H1 (cell line): ENCODE measurements at regions not wholly inside any gene's neighbourhood (a gene's known extent, or its start where the extent isn't known, plus 50 kb on each side); places are given as distances from the start of the nearest gene placed in this dataset.

Experiments
- CTCF ChIA-PET: fragments of 300-600 bp; sonication (Branson Sonifier 250); formaldehyde crosslinking; loops from one replicate; lab custom pipeline; 2021; ENCODE audit not compliant: partially characterized antibody; lab: Charles Lee
- POLR2A ChIA-PET: fragments of 300-600 bp; sonication (Branson Sonifier 250); formaldehyde crosslinking; loops from one replicate; lab custom pipeline; 2021; ENCODE audit warnings: inconsistent platforms; ENCODE audit not compliant: partially characterized antibody; lab: Charles Lee
- DNase-seq, 2 experiments: peaks; one replicate each; pipeline versions ENCODE4 v3.0.0 to v3.0.0-alpha.2; 2010 to 2022; ENCODE audit warnings: low spot score in 2 of 2, low read depth in 1 of 2, mixed read lengths in 1 of 2
- FAIRE-seq: peaks from 2 replicates; lab custom pipeline; 2011; peaks lifted over from hg19 to GRCh38; lab: Jason Lieb, UNC
- H2AFZ ChIP-seq: 2 replicates; pipeline ENCODE4 v1.8.1; 2012; ENCODE audit warnings: low read length, inconsistent platforms
- H2AK5ac ChIP-seq: 2 replicates; pipeline ENCODE4 v1.6.1; 2013; ENCODE audit warnings: low read depth, low read length
- H2BK120ac ChIP-seq: replicated peaks from 2 replicates; pipeline ENCODE3; 2013; ENCODE audit warnings: low read depth, low read length, inconsistent platforms
- H2BK12ac ChIP-seq: 2 replicates; pipeline ENCODE4 v1.6.1; 2013; ENCODE audit warnings: low read depth, low read length
- H2BK15ac ChIP-seq: 2 replicates; pipeline ENCODE4 v1.6.1; 2013; ENCODE audit warnings: low read length
- H2BK20ac ChIP-seq: 2 replicates; pipeline ENCODE4 v1.6.1; 2013; ENCODE audit warnings: low read length
- H2BK5ac ChIP-seq: 2 replicates; pipeline ENCODE4 v1.6.1; 2013; ENCODE audit warnings: low read depth, low read length
- H3K14ac ChIP-seq: 2 replicates; pipeline ENCODE4 v1.6.1; 2013; ENCODE audit warnings: inconsistent platforms; ENCODE audit not compliant: insufficient read length
- H3K18ac ChIP-seq: 2 replicates; pipeline ENCODE4 v1.6.1; 2013; ENCODE audit warnings: low read length; ENCODE audit errors: extremely low read depth
- H3K23ac ChIP-seq: 2 replicates; pipeline ENCODE4 v1.6.1; 2013; ENCODE audit warnings: inconsistent platforms; ENCODE audit not compliant: insufficient read length
- H3K23me2 ChIP-seq: 2 replicates; pipeline ENCODE4 v1.6.1; 2013; ENCODE audit warnings: low read depth, low read length
- H3K27ac ChIP-seq: 2 replicates; pipeline ENCODE4 v1.6.1; 2011; ENCODE audit warnings: low read depth, low read length, inconsistent platforms
- H3K27me3 ChIP-seq, 4 experiments: replicated peaks in 1 of 4; 1 replicate in 1 of 4; 2 replicates in 3 of 4; pipeline versions ENCODE4 v1.6.1 to v1.8.1; 2011 to 2013; ENCODE audit warnings: low read length in 3 of 4, mild to moderate bottlenecking in 3 of 4, inconsistent platforms in 2 of 4, mixed read lengths in 2 of 4, moderate library complexity in 1 of 4; ENCODE audit not compliant: control insufficient read depth in 3 of 4, insufficient read depth in 3 of 4; ENCODE audit errors: extremely low read depth in 1 of 4
- H3K36me3 ChIP-seq, 4 experiments: 2 replicates each; pipeline versions ENCODE4 v1.6.1 to v1.8.1; 2011 to 2013; ENCODE audit warnings: mild to moderate bottlenecking in 4 of 4, low read length in 3 of 4, moderate library complexity in 2 of 4, control low read depth in 1 of 4, inconsistent platforms in 1 of 4; ENCODE audit not compliant: insufficient read depth in 4 of 4, control insufficient read depth in 2 of 4
- H3K4ac ChIP-seq: replicated peaks from 2 replicates; pipeline ENCODE3; 2013; ENCODE audit warnings: low read length, low read depth, mixed read lengths, inconsistent platforms; ENCODE audit not compliant: insufficient read length
- H3K4me1 ChIP-seq, 4 experiments: replicated peaks in 1 of 4; 1 replicate in 1 of 4; 2 replicates in 3 of 4; pipeline versions ENCODE4 v1.6.1 to v1.8.1; 2011 to 2013; ENCODE audit warnings: low read length in 3 of 4, inconsistent platforms in 2 of 4, mixed read lengths in 1 of 4; ENCODE audit not compliant: insufficient read depth in 4 of 4, control insufficient read depth in 3 of 4
- H3K4me2 ChIP-seq, 2 experiments: 2 replicates each; pipeline versions ENCODE4 v1.6.1 to v1.8.1; 2011 to 2013; ENCODE audit warnings: low read depth in 2 of 2, low read length in 2 of 2, control low read depth in 1 of 2, inconsistent platforms in 1 of 2, mild to moderate bottlenecking in 1 of 2; ENCODE audit not compliant: insufficient read depth in 1 of 2
- H3K4me3 ChIP-seq, 4 experiments: fragments of 200-600, 300-600 bp in 1 of 4; sonication (generic), shearing (Covaris generic), sonication (Bioruptor Twin) in 1 of 4; 2 replicates each; pipeline versions ENCODE4 v1.5.1 to v1.8.1; 2011 to 2016; ENCODE audit warnings: low read length in 4 of 4, low read depth in 3 of 4, control low read depth in 2 of 4, inconsistent platforms in 2 of 4, mild to moderate bottlenecking in 2 of 4, mixed read lengths in 1 of 4, moderate library complexity in 1 of 4; ENCODE audit not compliant: insufficient read depth in 2 of 4; ENCODE audit errors: extremely low read depth in 1 of 4
- H3K56ac ChIP-seq: replicated peaks from 2 replicates; pipeline ENCODE3; 2013; ENCODE audit warnings: low read depth, mild to moderate bottlenecking, mixed read lengths, low read length, inconsistent platforms; ENCODE audit not compliant: insufficient read length
- H3K79me1 ChIP-seq: 2 replicates; pipeline ENCODE4 v1.6.1; 2013; ENCODE audit warnings: low read depth, low read length, control low read depth
- H3K79me2 ChIP-seq, 2 experiments: 2 replicates each; pipeline versions ENCODE4 v1.6.1 to v1.8.1; 2012 to 2013; ENCODE audit warnings: low read length in 2 of 2, mild to moderate bottlenecking in 2 of 2, inconsistent platforms in 1 of 2; ENCODE audit not compliant: insufficient read depth in 2 of 2, control insufficient read depth in 1 of 2
- H3K9ac ChIP-seq, 4 experiments: replicated peaks in 1 of 4; 1 replicate in 1 of 4; 2 replicates in 3 of 4; pipeline versions ENCODE4 v1.6.1 to v1.8.1; 2011 to 2013; ENCODE audit warnings: low read depth in 3 of 4, low read length in 3 of 4, control low read depth in 2 of 4, mild to moderate bottlenecking in 2 of 4, moderate library complexity in 2 of 4, inconsistent platforms in 1 of 4; ENCODE audit errors: extremely low read depth in 1 of 4
- H3K9me3 ChIP-seq, 2 experiments: 2 replicates each; pipeline versions ENCODE4 v1.6.1 to v1.8.1; 2012 to 2013; ENCODE audit warnings: mild to moderate bottlenecking in 2 of 2, moderate library complexity in 2 of 2, control low read depth in 1 of 2, inconsistent platforms in 1 of 2, low read depth in 1 of 2, low read length in 1 of 2, mixed read lengths in 1 of 2; ENCODE audit not compliant: insufficient read depth in 2 of 2
- H4K20me1 ChIP-seq, 2 experiments: replicated peaks in 1 of 2; 2 replicates each; pipeline versions ENCODE3 to v1.8.1; 2011 to 2013; ENCODE audit warnings: inconsistent platforms in 2 of 2, low read length in 2 of 2, mild to moderate bottlenecking in 1 of 2; ENCODE audit not compliant: insufficient read depth in 2 of 2, control insufficient read depth in 1 of 2
- H4K5ac ChIP-seq: 2 replicates; pipeline ENCODE4 v1.6.1; 2013; ENCODE audit warnings: low read length, low read depth, mixed read lengths, inconsistent platforms; ENCODE audit not compliant: insufficient read length
- H4K8ac ChIP-seq: 2 replicates; pipeline ENCODE4 v1.8.0; 2013; ENCODE audit warnings: mild to moderate bottlenecking, moderate library complexity, low read length, inconsistent platforms; ENCODE audit not compliant: insufficient read depth; ENCODE audit errors: extremely low read depth
- H4K91ac ChIP-seq: replicated peaks from 2 replicates; pipeline ENCODE3; 2013; ENCODE audit warnings: low read length, mixed read lengths, inconsistent platforms; ENCODE audit not compliant: insufficient read length
- EGR1 ChIP-seq: IDR thresholded peaks from 2 replicates; pipeline ENCODE4 v1.6.1; 2011; ENCODE audit warnings: low read depth, low read length, borderline replicate concordance
- MAFK ChIP-seq: IDR thresholded peaks from 2 replicates; pipeline ENCODE4 v1.6.1; 2012; ENCODE audit warnings: low read depth, mild to moderate bottlenecking, improper control_type of control experiment, low read length
- POLR2AphosphoS5 ChIP-seq: IDR thresholded peaks from 2 replicates; pipeline ENCODE4 v1.6.1; 2011; ENCODE audit warnings: low read depth, low read length
- POU5F1 ChIP-seq: IDR thresholded peaks from 2 replicates; pipeline ENCODE4 v1.6.1; 2011; ENCODE audit warnings: low read depth, mild to moderate bottlenecking, low read length, moderate library complexity
- SIRT6 ChIP-seq: IDR thresholded peaks from one replicate; pipeline ENCODE4 v1.7.1; 2012; ENCODE audit warnings: low read length, inconsistent platforms
- ZNF274 ChIP-seq: IDR thresholded peaks from 2 replicates; pipeline ENCODE4 v1.7.0; 2012; ENCODE audit warnings: low read length, borderline replicate concordance; ENCODE audit errors: extremely low read depth
- whole genome bisulfite sequencing, 2 experiments: shearing (Covaris generic) in 1 of 2; methylation state at CpG; one replicate each; pipeline versions ENCODE4 v1.1.6 to v1.1.7; 2013 to 2015; ENCODE audit warnings: low lambda C conversion rate in 2 of 2, mixed read lengths in 2 of 2, inconsistent platforms in 1 of 2, low coverage in 1 of 2, missing lambda C conversion rate in 1 of 2; ENCODE audit not compliant: insufficient replicate concordance in 2 of 2, insufficient coverage in 1 of 2, insufficient read length in 1 of 2; ENCODE audit errors: extremely low coverage in 1 of 2, missing lambda C conversion rate in 1 of 2; 5-methylcytosine and 5-hydroxymethylcytosine counted together

DNA sequence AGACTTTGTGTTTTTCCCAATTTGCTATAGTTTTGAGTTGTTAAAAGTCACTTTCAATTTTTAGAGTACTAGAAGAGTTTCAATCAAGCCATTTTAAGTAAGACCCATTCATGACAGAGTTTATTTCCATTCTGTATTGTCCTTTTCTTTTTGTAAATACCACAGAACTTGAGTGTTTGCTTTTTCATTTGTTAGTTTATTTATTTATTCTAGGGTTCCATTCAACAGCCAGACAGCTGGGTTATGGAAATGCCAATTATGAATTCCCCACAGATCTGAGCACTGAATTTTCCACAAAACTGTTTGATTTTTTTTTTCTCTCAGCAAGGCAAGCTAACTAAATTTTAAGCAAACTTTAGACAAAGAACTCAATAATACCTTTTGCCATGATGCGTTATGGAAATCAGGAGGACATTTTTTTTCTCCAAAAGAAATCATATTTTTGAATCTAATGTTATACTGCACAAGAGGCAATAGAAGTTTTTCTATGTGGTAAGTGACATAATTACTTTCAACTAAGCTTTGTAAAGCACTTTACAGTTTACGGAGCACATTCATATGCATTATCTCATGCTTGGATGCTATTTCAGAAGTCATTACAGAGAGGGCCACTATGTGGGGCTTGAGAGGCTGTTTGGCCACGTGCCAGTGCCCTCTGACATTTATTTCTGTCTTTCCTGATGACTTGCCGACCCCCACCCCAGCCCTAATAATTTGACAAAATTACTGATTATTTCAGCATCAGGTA lies 181.5 kb downstream of the VRK1 start:
- H3K18ac ChIP-seq: no peak overlapping the region
- H2BK12ac ChIP-seq: no peak overlapping the region
- H4K91ac ChIP-seq: no peak overlapping the region
- no peaks in the 10 kb centered on the region for H3K23me2 ChIP-seq
- no peaks in the 10 kb centered on the region for H3K79me2 ChIP-seq
- H3K9me3 ChIP-seq: peaks cover 10 to 13% of the 10 kb centered on the region in 2 experiments; a peak in 2 of 4 replicates
- ChIA-PET POLR2A (no interaction called here), CTCF (interaction anchor here (3.1 kb wide), 1 partner anchor 31 kb away, joined by 13 read pairs; no protein-coding TSS in a partner anchor)
- no peaks in the 10 kb centered on the region for H4K20me1 ChIP-seq
- H4K5ac ChIP-seq: no peak overlapping the region
- H3K56ac ChIP-seq: no peak overlapping the region
- H2BK120ac ChIP-seq: no peak overlapping the region
- no peaks in the 10 kb centered on the region for H3K36me3 ChIP-seq
- H3K9ac ChIP-seq: no peak overlapping the region
- no peak overlapping the region for H2BK20ac ChIP-seq
- H2BK5ac ChIP-seq: no peak overlapping the region
- no peak overlapping the region for H3K4me2 ChIP-seq
- no peak overlapping the region for H2BK15ac ChIP-seq
- no peaks in the 10 kb centered on the region for H3K4me1 ChIP-seq
- WGBS, 2 experiments: 81% methylated on average over 4 of the region's 4 CpGs; no CpG with 5 or more reads in 1 of the 2 experiments
- no peak overlapping the region for H2AFZ ChIP-seq
- no peak overlapping the region for H3K27ac ChIP-seq
- H3K23ac ChIP-seq: no peak overlapping the region
- no peak overlapping the region for H3K14ac ChIP-seq
- no peak overlapping the region for H3K4me3 ChIP-seq
- TF ChIP-seq POLR2AphosphoS5 (no peak), ZNF274 (no peak), POU5F1 (no peak), EGR1 (no peak), MAFK (no peak), SIRT6 (no peak)
- TF ChIP-seq, all 59 proteins: peak for 0
- Histone ChIP-seq H3K4ac (no peak overlapping the region), H2AK5ac (no peak overlapping the region), H3K27me3 (peaks cover 0 to 1% (median 0%) of the 10 kb centered on the region in 4 experiments; a peak in 1 of 7 replicates), H4K8ac (no peak overlapping the region), H3K79me1 (no peaks in the 10 kb centered on the region)
- no peak for FAIRE-seq
- no peak for DNase-seq
